GM06990 (cell line): ENCODE measurements at regions not wholly inside any gene's neighbourhood (a gene's known extent, or its start where the extent isn't known, plus 50 kb on each side); places are given as distances from the start of the nearest gene placed in this dataset.

Experiments
- DNase-seq: peaks from one replicate; pipeline ENCODE4 v3.0.0-alpha.2; 2011; ENCODE audit not compliant: insufficient read length; ENCODE audit errors: extremely low read depth
- H3K27me3 ChIP-seq: replicated peaks from 2 replicates; pipeline ENCODE4 v1.6.0; 2011; ENCODE audit warnings: low read length; ENCODE audit not compliant: control insufficient read depth, insufficient read depth
- H3K36me3 ChIP-seq: 2 replicates; pipeline ENCODE4 v1.5.1; 2011; ENCODE audit warnings: low read length; ENCODE audit not compliant: control insufficient read depth, insufficient read depth
- H3K4me3 ChIP-seq: replicated peaks from 2 replicates; pipeline ENCODE4 v1.5.1; 2011; ENCODE audit warnings: low read depth, mild to moderate bottlenecking, control low read depth, low read length
- TF ChIP-seq, protein P1 (sequence below): IDR thresholded peaks from 2 replicates; pipeline ENCODE4 v1.5.1; 2011; ENCODE audit warnings: low read length, control low read depth, mild to moderate bottlenecking, inconsistent platforms; ENCODE audit not compliant: insufficient read depth, poor library complexity, severe bottlenecking

DNA sequence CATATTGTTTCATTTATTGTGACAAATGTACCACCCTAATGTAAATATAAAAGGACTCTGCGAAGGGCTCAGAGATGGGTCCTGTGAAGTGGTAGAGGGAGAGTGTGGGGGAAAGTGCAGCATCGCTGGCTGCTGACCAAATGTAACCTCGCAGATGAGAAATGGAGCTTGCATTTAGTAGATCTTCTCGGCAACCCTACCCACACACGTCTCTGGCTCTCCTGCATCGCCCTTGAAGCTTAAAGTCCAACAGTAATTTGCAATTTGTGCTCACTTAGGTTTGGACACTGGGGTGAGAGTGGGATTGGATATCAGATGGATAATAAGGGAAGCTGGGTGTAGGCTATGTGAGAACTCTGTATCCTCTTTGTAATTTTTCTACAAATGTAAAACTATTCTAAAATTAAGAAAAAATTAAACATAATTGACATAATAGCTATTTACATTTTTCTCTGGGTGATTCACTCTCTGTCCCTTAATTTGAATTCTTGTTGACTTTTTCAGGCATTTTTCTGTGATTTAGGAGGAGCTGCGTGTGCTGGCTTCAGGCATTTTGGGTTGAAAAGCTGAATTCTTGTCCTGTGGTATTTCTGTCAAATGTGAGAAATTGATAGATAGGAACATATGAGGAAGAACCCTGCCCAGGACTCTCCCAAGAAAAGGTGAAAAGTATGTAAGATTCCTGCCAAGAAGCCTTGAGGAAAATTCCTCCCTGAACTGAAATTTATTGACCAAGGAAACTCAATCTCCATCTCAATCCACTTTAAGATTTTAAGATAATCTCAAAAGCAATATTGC is 524.7 kb upstream of the MCTP2 start:
- Histone ChIP-seq H3K4me3 (no peak overlapping the region), H3K27me3 (no peaks in the 10 kb centered on the region), H3K36me3 (no peaks in the 10 kb centered on the region)
- no peak for DNase-seq
- TF ChIP-seq, protein P1, sequence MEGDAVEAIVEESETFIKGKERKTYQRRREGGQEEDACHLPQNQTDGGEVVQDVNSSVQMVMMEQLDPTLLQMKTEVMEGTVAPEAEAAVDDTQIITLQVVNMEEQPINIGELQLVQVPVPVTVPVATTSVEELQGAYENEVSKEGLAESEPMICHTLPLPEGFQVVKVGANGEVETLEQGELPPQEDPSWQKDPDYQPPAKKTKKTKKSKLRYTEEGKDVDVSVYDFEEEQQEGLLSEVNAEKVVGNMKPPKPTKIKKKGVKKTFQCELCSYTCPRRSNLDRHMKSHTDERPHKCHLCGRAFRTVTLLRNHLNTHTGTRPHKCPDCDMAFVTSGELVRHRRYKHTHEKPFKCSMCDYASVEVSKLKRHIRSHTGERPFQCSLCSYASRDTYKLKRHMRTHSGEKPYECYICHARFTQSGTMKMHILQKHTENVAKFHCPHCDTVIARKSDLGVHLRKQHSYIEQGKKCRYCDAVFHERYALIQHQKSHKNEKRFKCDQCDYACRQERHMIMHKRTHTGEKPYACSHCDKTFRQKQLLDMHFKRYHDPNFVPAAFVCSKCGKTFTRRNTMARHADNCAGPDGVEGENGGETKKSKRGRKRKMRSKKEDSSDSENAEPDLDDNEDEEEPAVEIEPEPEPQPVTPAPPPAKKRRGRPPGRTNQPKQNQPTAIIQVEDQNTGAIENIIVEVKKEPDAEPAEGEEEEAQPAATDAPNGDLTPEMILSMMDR: no peak

DNA sequence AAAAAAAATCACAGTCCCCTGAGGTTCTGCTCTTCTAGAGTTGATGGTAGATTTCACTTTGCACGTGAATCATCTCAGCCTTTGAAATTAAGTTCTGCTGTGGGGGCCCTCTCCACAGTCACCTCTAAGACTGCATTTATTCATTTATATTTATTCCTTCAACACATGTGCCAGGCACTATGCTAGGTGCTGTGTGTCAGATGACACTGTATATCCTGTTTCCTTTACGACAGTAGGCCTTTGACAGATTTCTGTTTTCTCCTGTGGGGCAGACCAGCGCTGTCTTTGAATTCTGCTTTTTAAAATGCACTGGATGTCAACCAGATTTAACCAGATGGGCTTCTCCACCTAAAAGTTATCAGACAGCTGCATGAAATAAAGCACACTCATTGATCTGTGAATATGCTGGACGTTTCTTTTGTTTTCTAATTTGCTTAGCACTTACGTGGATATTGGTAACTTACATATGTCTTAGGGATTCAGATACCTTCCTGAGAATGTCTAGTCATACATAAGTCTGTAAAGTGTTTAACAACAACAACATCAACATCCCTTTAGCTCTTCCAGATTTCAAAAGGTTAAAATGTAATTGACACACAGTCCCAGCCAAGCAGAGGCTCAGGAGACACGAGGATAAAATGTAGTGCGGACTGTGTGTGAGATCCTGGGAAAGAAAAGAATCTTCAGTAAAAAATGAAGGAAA is 525.5 kb upstream of the MCTP2 start:
- Histone ChIP-seq H3K36me3 (no peaks in the 10 kb centered on the region), H3K4me3 (no peak overlapping the region), H3K27me3 (no peaks in the 10 kb centered on the region)
- TF ChIP-seq, protein P1: no peak
- no peak for DNase-seq

DNA sequence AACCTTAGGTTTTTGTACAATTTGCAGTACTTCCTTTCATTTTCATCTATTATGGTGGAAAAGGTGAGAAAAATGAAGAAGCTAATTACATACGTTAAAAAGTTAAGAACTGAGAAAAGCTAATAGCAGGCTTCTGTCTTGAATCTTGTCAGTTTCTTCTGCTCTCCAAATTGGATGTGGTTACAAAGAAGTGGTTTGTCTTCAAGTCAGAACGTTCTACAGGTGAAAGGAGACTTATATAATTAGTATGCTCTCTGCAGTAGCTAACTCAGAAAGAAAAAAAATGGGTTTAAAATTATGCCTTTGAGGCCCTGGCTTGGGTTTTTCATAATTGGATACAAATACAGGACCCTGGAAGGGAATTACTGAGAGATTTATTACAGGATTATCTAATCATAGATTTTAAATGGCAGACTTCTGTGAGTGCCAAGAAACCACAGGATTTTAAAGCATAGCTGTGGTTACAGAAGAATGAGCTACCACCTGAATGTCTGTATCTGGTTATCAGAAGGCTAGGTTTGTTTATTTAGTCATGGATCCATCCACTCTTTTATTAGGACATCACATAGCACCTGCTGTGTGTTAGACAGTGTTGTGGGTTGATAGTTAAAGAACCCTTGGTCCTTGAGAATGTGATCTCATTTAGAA is 528.1 kb upstream of the MCTP2 start:
- TF ChIP-seq, protein P1: no peak
- H3K27me3 ChIP-seq: no peaks in the 10 kb centered on the region
- no peak for DNase-seq
- no peaks in the 10 kb centered on the region for H3K36me3 ChIP-seq
- no peak overlapping the region for H3K4me3 ChIP-seq

DNA sequence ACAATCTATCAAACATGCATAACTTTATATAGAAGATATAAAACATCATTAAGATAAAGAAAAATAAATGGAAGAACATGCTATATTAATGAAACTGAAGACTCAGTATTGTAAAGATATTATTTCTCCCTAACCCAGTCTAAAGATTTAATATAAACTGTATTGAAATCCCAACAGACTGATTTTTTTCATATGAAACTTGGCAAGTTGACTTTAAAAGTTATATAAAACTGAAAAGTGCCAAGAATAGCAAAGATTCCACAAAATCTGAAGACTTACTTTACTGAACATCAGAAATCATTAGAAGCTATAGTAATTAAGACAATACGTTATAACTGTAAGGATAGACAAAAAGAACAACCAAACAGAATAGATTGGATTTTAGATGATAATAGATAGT is 531.3 kb upstream of the MCTP2 start:
- H3K27me3 ChIP-seq: no peaks in the 10 kb centered on the region
- DNase-seq: no peak
- TF ChIP-seq, protein P1: no peak
- H3K4me3 ChIP-seq: no peak overlapping the region
- no peaks in the 10 kb centered on the region for H3K36me3 ChIP-seq

DNA sequence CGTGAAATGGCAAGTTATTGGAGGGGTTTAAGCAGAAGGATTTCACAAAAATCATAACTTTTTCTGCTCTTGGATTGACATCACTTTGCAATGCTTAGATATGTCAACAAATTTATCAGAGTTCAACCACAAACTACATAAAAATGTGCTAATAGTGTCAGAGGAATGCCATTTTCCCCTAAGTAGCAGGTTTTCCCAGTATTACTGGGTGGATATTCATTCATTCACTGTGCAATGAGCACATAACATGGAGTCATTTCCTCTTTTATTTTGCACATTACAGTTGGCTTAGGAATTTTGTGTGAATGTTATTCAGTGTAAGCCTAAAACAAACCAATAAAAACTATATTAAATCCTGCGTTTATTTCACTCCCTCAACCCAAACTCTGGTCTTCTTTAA is 537.3 kb upstream of the MCTP2 start:
- TF ChIP-seq, protein P1: no peak
- Histone ChIP-seq H3K36me3 (no peaks in the 10 kb centered on the region), H3K27me3 (no peaks in the 10 kb centered on the region), H3K4me3 (no peak overlapping the region)
- no peak for DNase-seq
